ENCODE measurements at regions not wholly inside any gene's neighbourhood (a gene's known extent, or its start where the extent isn't known, plus 50 kb on each side); places are given as distances from the start of the nearest gene placed in this dataset.

DNA sequence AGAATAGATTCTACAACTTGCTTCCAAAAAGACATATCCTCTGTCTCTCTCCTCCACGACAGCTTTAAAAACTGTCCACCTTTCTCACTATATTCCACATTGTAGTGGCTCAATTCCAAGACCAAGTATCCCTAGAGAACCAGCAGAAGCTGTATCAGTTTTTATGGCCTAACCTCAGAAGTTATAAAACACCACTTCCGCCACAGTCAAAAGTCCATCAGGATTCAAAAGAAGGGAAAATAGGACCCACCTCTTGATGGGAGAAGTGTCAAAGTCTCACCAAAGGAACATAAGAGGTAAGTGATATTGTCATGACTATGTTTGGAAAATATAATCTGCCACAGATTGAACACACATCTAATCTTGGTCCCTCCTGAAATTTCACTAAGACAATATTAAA lies 299.2 kb upstream of the RGMB start (continued):
- TF ChIP-seq, protein P1, sequence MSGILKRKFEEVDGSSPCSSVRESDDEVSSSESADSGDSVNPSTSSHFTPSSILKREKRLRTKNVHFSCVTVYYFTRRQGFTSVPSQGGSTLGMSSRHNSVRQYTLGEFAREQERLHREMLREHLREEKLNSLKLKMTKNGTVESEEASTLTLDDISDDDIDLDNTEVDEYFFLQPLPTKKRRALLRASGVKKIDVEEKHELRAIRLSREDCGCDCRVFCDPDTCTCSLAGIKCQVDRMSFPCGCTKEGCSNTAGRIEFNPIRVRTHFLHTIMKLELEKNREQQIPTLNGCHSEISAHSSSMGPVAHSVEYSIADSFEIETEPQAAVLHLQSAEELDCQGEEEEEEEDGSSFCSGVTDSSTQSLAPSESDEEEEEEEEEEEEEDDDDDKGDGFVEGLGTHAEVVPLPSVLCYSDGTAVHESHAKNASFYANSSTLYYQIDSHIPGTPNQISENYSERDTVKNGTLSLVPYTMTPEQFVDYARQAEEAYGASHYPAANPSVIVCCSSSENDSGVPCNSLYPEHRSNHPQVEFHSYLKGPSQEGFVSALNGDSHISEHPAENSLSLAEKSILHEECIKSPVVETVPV (CRISPR knock-in tag; IDR thresholded peaks at IDR 0.05): no peak

- ATAC-seq: no peak
- TF ChIP-seq GLIS3 (CRISPR knock-in tag; IDR thresholded peaks at IDR 0.05): no peak
- no peak for TF ChIP-seq ISL1 (CRISPR knock-in tag; IDR thresholded peaks at IDR 0.05)
- no peak for TF ChIP-seq RARB (CRISPR knock-in tag; IDR thresholded peaks at IDR 0.05)
- no peak for TF ChIP-seq SNAI2 (CRISPR knock-in tag; IDR thresholded peaks at IDR 0.05)
- TF ChIP-seq ZNF8 (CRISPR knock-in tag; IDR thresholded peaks at IDR 0.05): no peak
- TF ChIP-seq ARNTL (CRISPR knock-in tag; IDR thresholded peaks at IDR 0.05; ENCODE audit: borderline replicate concordance, low read depth): no peak
- no peak for TF ChIP-seq TCF4 (CRISPR knock-in tag; IDR thresholded peaks at IDR 0.05; ENCODE audit: borderline replicate concordance)
- no peak for TF ChIP-seq ZNF565 (CRISPR knock-in tag; conservative IDR thresholded peaks at IDR 0.05; ENCODE audit: low read depth)
- no peak for TF ChIP-seq ZFP3 (CRISPR knock-in tag; IDR thresholded peaks at IDR 0.05)
- no peak for TF ChIP-seq PATZ1 (CRISPR knock-in tag; IDR thresholded peaks at IDR 0.05; ENCODE audit: borderline replicate concordance)
- TF ChIP-seq TOX (CRISPR knock-in tag; IDR thresholded peaks at IDR 0.05; ENCODE audit: borderline replicate concordance): no peak
- TF ChIP-seq, protein P2, sequence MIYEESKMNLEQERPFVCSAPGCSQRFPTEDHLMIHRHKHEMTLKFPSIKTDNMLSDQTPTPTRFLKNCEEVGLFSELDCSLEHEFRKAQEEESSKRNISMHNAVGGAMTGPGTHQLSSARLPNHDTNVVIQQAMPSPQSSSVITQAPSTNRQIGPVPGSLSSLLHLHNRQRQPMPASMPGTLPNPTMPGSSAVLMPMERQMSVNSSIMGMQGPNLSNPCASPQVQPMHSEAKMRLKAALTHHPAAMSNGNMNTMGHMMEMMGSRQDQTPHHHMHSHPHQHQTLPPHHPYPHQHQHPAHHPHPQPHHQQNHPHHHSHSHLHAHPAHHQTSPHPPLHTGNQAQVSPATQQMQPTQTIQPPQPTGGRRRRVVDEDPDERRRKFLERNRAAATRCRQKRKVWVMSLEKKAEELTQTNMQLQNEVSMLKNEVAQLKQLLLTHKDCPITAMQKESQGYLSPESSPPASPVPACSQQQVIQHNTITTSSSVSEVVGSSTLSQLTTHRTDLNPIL (CRISPR knock-in tag; IDR thresholded peaks at IDR 0.05; ENCODE audit: low read depth): no peak
Measured at GRCh38 chr5:98474782-98475181, 298.7 kb upstream of the RGMB start.

- ATAC-seq: peak; percentile 52; the same call in 2 of the 3 replicates
- TF ChIP-seq ZNF8 (CRISPR knock-in tag; IDR thresholded peaks at IDR 0.05): no peak
- no peak for TF ChIP-seq ZC3H10 (CRISPR knock-in tag; IDR thresholded peaks at IDR 0.05)
- TF ChIP-seq SNAI2 (CRISPR knock-in tag; IDR thresholded peaks at IDR 0.05): no peak
- TF ChIP-seq RARB (CRISPR knock-in tag; IDR thresholded peaks at IDR 0.05): no peak
- TF ChIP-seq, protein P1 (CRISPR knock-in tag; IDR thresholded peaks at IDR 0.05): no peak
- TF ChIP-seq OSR1 (CRISPR knock-in tag; IDR thresholded peaks at IDR 0.05): no peak
- TF ChIP-seq ESRRG (CRISPR knock-in tag; IDR thresholded peaks at IDR 0.05): no peak
- no peak for TF ChIP-seq ZFP30 (CRISPR knock-in tag; IDR thresholded peaks at IDR 0.05)
- no peak for TF ChIP-seq PATZ1 (CRISPR knock-in tag; IDR thresholded peaks at IDR 0.05; ENCODE audit: borderline replicate concordance)
- TF ChIP-seq BACH2 (CRISPR knock-in tag; IDR thresholded peaks at IDR 0.05; ENCODE audit: borderline replicate concordance): no peak
- no peak for TF ChIP-seq ISL1 (CRISPR knock-in tag; IDR thresholded peaks at IDR 0.05)
- TF ChIP-seq ARNTL (CRISPR knock-in tag; IDR thresholded peaks at IDR 0.05; ENCODE audit: borderline replicate concordance, low read depth): no peak
- TF ChIP-seq, protein P3, sequence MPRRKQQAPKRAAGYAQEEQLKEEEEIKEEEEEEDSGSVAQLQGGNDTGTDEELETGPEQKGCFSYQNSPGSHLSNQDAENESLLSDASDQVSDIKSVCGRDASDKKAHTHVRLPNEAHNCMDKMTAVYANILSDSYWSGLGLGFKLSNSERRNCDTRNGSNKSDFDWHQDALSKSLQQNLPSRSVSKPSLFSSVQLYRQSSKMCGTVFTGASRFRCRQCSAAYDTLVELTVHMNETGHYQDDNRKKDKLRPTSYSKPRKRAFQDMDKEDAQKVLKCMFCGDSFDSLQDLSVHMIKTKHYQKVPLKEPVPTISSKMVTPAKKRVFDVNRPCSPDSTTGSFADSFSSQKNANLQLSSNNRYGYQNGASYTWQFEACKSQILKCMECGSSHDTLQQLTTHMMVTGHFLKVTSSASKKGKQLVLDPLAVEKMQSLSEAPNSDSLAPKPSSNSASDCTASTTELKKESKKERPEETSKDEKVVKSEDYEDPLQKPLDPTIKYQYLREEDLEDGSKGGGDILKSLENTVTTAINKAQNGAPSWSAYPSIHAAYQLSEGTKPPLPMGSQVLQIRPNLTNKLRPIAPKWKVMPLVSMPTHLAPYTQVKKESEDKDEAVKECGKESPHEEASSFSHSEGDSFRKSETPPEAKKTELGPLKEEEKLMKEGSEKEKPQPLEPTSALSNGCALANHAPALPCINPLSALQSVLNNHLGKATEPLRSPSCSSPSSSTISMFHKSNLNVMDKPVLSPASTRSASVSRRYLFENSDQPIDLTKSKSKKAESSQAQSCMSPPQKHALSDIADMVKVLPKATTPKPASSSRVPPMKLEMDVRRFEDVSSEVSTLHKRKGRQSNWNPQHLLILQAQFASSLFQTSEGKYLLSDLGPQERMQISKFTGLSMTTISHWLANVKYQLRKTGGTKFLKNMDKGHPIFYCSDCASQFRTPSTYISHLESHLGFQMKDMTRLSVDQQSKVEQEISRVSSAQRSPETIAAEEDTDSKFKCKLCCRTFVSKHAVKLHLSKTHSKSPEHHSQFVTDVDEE (CRISPR knock-in tag; IDR thresholded peaks at IDR 0.05): no peak
- no peak for TF ChIP-seq ZFP3 (CRISPR knock-in tag; IDR thresholded peaks at IDR 0.05)
- no peak for TF ChIP-seq ZNF70 (CRISPR knock-in tag; IDR thresholded peaks at IDR 0.05)
- no peak for TF ChIP-seq TCF4 (CRISPR knock-in tag; IDR thresholded peaks at IDR 0.05; ENCODE audit: borderline replicate concordance)
- no peak for TF ChIP-seq GLIS3 (CRISPR knock-in tag; IDR thresholded peaks at IDR 0.05)
- TF ChIP-seq TOX (CRISPR knock-in tag; IDR thresholded peaks at IDR 0.05; ENCODE audit: borderline replicate concordance): no peak
- TF ChIP-seq ZNF565 (CRISPR knock-in tag; conservative IDR thresholded peaks at IDR 0.05; ENCODE audit: low read depth): no peak
- TF ChIP-seq, protein P2 (CRISPR knock-in tag; IDR thresholded peaks at IDR 0.05; ENCODE audit: low read depth): no peak
Measured at GRCh38 chr5:98482321-98483300, 290.9 kb upstream of the RGMB start.
